ENCODE measurements at regions not wholly inside any gene's neighbourhood (a gene's known extent, or its start where the extent isn't known, plus 50 kb on each side); places are given as distances from the start of the nearest gene placed in this dataset.
A peak's percentile ranks its signal among the peaks of the same experiment; 100 is the strongest.
"Not testable (repeated sequence)": the region's sequence is repeated elsewhere in the genome, so short reads cannot be mapped to it uniquely, and the experiment has no call there.

- DNase-seq: no peak
Measured at GRCh38 chr2:128416806-128417205, 98.1 kb upstream of the HS6ST1 start.

DNA sequence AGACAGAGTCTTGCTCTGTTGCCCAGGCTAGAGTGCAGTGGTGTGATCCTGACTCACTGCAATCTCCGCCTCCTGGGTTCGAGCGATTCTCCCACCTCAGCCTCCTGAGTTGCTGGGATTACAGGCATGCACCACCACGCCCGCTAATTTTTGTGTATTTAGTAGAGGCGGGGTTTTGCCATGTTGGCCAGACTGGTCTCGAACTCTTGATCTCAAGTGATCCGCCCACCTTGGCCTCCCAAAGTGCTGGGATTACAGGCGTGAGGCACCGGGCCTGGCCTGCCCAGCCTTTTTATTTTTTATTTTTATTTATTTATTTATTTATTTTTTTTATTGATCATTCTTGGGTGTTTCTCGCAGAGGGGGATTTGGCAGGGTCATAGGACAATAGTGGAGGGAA, 98.6 kb upstream of the HS6ST1 start:
- DNase-seq: not testable (repeated sequence)

GRCh38 chr2:128420131-128420530, 101.5 kb upstream of the HS6ST1 start:
- DNase-seq: no peak

GRCh38 chr2:128420776-128421175, 102.1 kb upstream of the HS6ST1 start:
- no peak for DNase-seq

DNA sequence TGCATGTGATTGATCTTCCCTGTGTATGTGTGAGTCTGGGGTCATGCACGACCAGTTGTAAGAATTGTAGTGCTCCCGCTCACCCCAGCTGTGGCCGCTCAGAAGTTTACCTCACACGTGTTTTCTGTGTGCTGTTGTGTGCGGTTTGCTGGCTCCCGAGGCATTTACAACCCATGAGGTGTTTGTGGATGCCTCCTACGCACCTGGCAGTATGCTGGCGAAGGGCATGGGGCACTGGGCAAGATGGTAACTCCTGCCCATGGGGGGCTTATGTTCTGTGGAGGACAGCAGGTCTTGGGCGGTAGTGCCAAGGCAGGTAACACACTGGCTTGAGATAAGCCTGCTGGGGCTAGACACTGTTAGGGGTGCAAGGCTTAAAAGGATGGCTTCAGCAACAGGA, 102.6 kb upstream of the HS6ST1 start:
- DNase-seq: no peak

GRCh38 chr2:128421861-128422311, 103.2 kb upstream of the HS6ST1 start:
- no peak for DNase-seq

DNA sequence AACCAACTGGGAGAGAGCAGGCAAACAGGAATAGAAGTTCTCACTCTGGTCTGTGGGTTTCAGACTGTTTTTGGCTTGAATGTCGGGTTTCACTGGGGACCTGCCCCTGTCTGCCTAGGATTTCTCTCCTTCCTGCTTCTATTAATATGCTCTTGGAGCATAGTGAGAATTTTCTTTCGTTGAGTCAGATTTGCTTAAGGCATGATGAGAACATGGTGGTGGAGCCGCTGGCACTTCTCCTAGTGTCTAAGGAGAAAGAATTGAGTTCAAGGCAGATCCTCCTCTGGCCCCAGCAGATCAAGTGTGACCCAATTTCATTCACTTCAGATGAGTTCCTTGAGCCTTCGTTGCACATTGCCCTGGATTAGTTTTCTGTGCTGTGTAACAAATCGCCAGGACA, 103.9 kb upstream of the HS6ST1 start:
- DNase-seq: peak; percentile 90

DNA sequence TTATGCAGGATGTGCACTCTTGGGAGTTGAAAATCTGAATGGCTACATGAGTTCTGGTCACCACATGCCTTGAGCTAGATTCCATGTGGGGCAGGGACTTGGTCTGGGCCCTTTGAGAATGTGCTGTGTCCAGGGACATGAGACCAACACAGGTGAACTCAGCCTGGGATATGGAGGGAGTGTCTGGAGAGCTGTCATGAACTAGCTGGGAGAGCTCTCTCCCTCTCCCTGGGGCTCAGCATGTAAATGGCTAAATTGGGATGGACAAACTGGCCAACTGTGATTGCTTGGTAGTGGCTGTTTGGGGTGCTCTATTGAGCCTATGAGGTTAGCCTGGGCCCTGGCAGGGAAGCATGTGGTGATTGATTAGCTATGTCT, 105.1 kb upstream of the HS6ST1 start:
- no peak for DNase-seq

- DNase-seq: no peak
Measured at GRCh38 chr2:128424406-128425171, 105.9 kb upstream of the HS6ST1 start.

DNA sequence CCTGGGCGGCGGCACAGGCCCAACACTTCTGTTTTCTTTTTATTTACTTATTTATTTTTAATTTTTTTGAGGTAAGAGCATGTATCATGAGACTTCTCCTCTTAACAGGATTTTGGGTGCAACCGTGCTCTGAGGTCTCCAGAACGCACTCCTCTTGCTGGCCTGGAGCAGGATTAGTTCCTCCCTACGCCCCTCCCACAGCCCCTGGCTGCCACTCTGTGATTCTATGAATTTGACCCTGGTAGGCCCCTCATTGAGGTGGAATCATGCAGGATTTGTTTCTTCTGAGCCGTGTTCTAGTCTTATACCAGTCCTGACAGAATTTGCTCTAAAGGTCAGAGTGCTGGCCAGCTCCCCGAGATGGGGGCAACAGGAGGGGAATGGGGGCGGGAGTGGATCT, 106.5 kb upstream of the HS6ST1 start:
- no peak for DNase-seq

- peak; percentile 36 for DNase-seq
Measured at GRCh38 chr2:128425731-128426620, 107.3 kb upstream of the HS6ST1 start.

GRCh38 chr2:128427413-128427755, 108.7 kb upstream of the HS6ST1 start:
- no peak for DNase-seq

GRCh38 chr2:128428415-128428814, 109.7 kb upstream of the HS6ST1 start:
- no peak for DNase-seq

- DNase-seq: no peak
Measured at GRCh38 chr2:128432423-128432822, 113.8 kb upstream of the HS6ST1 start.

DNA sequence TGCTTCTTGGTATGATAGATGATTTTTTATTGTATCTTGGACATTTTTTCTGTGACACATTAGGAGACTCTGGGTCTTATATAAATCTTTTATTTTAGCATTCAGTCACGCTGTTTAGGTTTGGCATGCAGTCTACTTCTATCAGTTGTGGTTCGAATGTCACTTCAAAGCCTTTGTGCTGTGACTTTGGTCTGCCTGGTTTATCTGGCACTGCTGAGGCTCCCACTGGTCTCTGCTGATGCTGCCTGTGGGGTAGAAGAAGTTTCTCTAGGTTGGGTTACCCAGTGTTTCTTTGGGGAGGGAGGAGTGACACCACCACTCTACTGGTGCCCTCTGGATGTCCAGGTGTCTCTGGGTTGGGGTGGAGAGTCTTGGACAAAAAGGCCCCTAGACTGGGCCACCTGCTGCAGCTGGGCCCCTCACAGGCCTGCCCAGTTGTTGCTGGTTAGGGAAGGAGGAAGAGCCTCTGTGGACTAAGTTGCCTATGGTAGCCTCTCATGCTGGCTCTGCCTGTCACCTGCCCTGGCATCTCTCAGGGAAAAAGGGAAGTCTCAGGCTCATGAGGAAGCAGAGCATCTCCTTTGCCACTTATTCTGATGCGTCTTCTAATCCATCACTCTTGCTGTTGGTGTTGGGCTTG, 115.4 kb upstream of the HS6ST1 start:
- no peak for DNase-seq

GRCh38 chr2:128435576-128436478, 117.2 kb upstream of the HS6ST1 start:
- DNase-seq: no peak

DNA sequence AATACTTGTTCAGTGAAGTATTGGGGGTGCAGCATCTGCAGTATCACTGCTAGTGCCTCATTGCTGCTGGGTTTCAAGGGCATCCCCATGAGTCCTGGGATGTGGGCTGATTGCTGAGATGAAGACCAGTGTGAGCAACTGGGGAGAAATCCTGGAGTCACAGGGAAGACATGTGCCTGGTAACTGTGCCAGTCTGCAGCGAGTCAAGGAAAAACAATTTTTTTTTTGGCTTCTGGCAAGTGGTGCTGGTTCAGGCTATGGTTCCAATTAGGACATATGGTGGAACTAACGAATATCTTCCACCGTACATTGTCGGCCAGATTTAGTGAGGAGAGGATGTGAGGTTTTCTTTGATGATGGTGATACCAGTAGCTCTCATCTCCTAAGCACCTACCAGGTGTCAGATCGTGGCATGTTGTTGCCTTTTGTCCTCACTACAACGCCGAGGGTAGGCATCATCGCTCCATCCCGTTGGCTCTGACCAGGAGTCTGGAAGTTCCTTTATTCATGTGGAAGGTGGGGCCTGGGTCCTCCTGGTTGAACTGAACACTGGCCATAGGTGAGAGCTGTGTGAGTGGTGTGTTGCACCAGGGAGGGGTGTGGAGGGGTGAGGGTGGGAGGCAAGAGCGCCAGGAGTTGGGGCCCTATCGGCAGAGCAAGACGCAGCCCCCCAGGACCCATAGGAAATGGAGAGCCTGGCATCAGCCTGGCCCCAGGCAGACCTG, 118.0 kb upstream of the HS6ST1 start:
- DNase-seq: no peak

- no peak for DNase-seq
Measured at GRCh38 chr2:128437204-128437565, 118.5 kb upstream of the HS6ST1 start.

GRCh38 chr2:128438091-128438490, 119.4 kb upstream of the HS6ST1 start:
- DNase-seq: no peak

GRCh38 chr2:128438586-128438985, 119.9 kb upstream of the HS6ST1 start:
- DNase-seq: no peak

- no peak for DNase-seq
Measured at GRCh38 chr2:128439031-128439790, 120.5 kb upstream of the HS6ST1 start.
